T-helper 17 cell (primary cell): ENCODE measurements at regions not wholly inside any gene's neighbourhood (a gene's known extent, or its start where the extent isn't known, plus 50 kb on each side); places are given as distances from the start of the nearest gene placed in this dataset.
"Not testable (repeated sequence)": the region's sequence is repeated elsewhere in the genome, so short reads cannot be mapped to it uniquely, and the experiment has no call there.

Source experiments
- ATAC-seq: fragments of 150-1000 bp; cut with Tn5 transposase; 2 replicates; pipeline ENCODE4 v1.10.0; 2021; ENCODE audit warnings: mild to moderate bottlenecking, moderate library complexity
- DNase-seq, 3 donors: peaks; one replicate each; pipeline versions ENCODE4 v3.0.0 to v3.0.0-alpha.2; 2020 to 2021
- H3K9me3 ChIP-seq: one replicate; pipeline ENCODE4 v1.7.0; 2013; ENCODE audit warnings: low read length, mild to moderate bottlenecking; ENCODE audit not compliant: control insufficient read depth, poor library complexity, severe bottlenecking
- H3K27ac Mint-ChIP-seq: one replicate; pipeline ENCODE4 v1.8.0; 2022; ENCODE audit warnings: mild to moderate bottlenecking, moderate library complexity, mixed read lengths
- H3K27me3 Mint-ChIP-seq: one replicate; pipeline ENCODE4 v1.8.0; 2022; ENCODE audit warnings: mixed read lengths
- H3K36me3 Mint-ChIP-seq: one replicate; pipeline ENCODE4 v1.8.0; 2022; ENCODE audit warnings: low read depth, mixed read lengths
- H3K4me1 Mint-ChIP-seq: one replicate; pipeline ENCODE4 v1.8.0; 2022; ENCODE audit warnings: mild to moderate bottlenecking, mixed read lengths
- H3K4me3 Mint-ChIP-seq: one replicate; pipeline ENCODE4 v1.8.0; 2022; ENCODE audit warnings: mild to moderate bottlenecking, moderate library complexity, mixed read lengths

GRCh38 chr6:114945392-114945791 is 602.6 kb upstream of the HS3ST5 start:
- Mint-ChIP-seq H3K36me3 (no peaks in the 10 kb centered on the region), H3K27me3 (no peaks in the 10 kb centered on the region), H3K4me1 (no peaks in the 10 kb centered on the region), H3K4me3 (no peak overlapping the region), H3K27ac (no peak overlapping the region)
- DNase-seq (no peak), ATAC-seq (no peak)
- no peaks in the 10 kb centered on the region for H3K9me3 ChIP-seq

GRCh38 chr6:114941078-114941477 is 598.3 kb upstream of the HS3ST5 start:
- Mint-ChIP-seq H3K4me1 (no peaks in the 10 kb centered on the region), H3K27ac (no peak overlapping the region), H3K4me3 (no peak overlapping the region), H3K36me3 (no peaks in the 10 kb centered on the region), H3K27me3 (no peaks in the 10 kb centered on the region)
- no peak for DNase-seq
- ATAC-seq, result no peak
- H3K9me3 ChIP-seq, result no peaks in the 10 kb centered on the region

- ATAC-seq (no peak), DNase-seq (no peak)
- H3K4me1 Mint-ChIP-seq, result no peaks in the 10 kb centered on the region
- H3K27me3 Mint-ChIP-seq, result no peaks in the 10 kb centered on the region
- no peak overlapping the region for H3K27ac Mint-ChIP-seq
- no peak overlapping the region for H3K4me3 Mint-ChIP-seq
- no peaks in the 10 kb centered on the region for H3K9me3 ChIP-seq
- no peaks in the 10 kb centered on the region for H3K36me3 Mint-ChIP-seq
Observed at GRCh38 chr6:114940181-114940580, 597.4 kb upstream of the HS3ST5 start.

- no peaks in the 10 kb centered on the region for H3K9me3 ChIP-seq
- Mint-ChIP-seq H3K36me3 (no peaks in the 10 kb centered on the region), H3K27me3 (no peaks in the 10 kb centered on the region), H3K4me1 (no peaks in the 10 kb centered on the region), H3K27ac (no peak overlapping the region), H3K4me3 (no peak overlapping the region)
- ATAC-seq (no peak), DNase-seq (no peak)
Observed at GRCh38 chr6:114939630-114940029, 596.8 kb upstream of the HS3ST5 start.

- Mint-ChIP-seq H3K27me3 (no peaks in the 10 kb centered on the region), H3K4me3 (no peak overlapping the region), H3K4me1 (no peaks in the 10 kb centered on the region), H3K27ac (no peak overlapping the region), H3K36me3 (no peaks in the 10 kb centered on the region)
- H3K9me3 ChIP-seq, result peaks cover 3% of the 10 kb centered on the region
- no peak for DNase-seq
- no peak for ATAC-seq
Observed at GRCh38 chr6:114936080-114936479, 593.3 kb upstream of the HS3ST5 start.

GRCh38 chr6:114934079-114934478 is 591.3 kb upstream of the HS3ST5 start:
- no peaks in the 10 kb centered on the region for H3K36me3 Mint-ChIP-seq
- H3K27ac Mint-ChIP-seq, result no peak overlapping the region
- DNase-seq (no peak), ATAC-seq (no peak)
- H3K4me3 Mint-ChIP-seq, result no peak overlapping the region
- H3K9me3 ChIP-seq, result peaks cover 3% of the 10 kb centered on the region
- H3K27me3 Mint-ChIP-seq, result no peaks in the 10 kb centered on the region
- no peaks in the 10 kb centered on the region for H3K4me1 Mint-ChIP-seq

GRCh38 chr6:114928731-114929130 is 585.9 kb upstream of the HS3ST5 start:
- not testable (repeated sequence) for ATAC-seq, DNase-seq, H3K9me3 ChIP-seq, H3K36me3 Mint-ChIP-seq, H3K27me3 Mint-ChIP-seq, H3K4me1 Mint-ChIP-seq, H3K27ac Mint-ChIP-seq, H3K4me3 Mint-ChIP-seq

- H3K36me3 Mint-ChIP-seq, result no peaks in the 10 kb centered on the region
- H3K4me1 Mint-ChIP-seq, result no peaks in the 10 kb centered on the region
- DNase-seq, result no peak
- H3K4me3 Mint-ChIP-seq, result no peak overlapping the region
- no peaks in the 10 kb centered on the region for H3K9me3 ChIP-seq
- no peak overlapping the region for H3K27ac Mint-ChIP-seq
- H3K27me3 Mint-ChIP-seq, result no peaks in the 10 kb centered on the region
- ATAC-seq, result no peak
Observed at GRCh38 chr6:114906096-114906495, 563.3 kb upstream of the HS3ST5 start.

- ATAC-seq (no peak), DNase-seq (no peak)
- Mint-ChIP-seq H3K27me3 (no peaks in the 10 kb centered on the region), H3K36me3 (no peaks in the 10 kb centered on the region), H3K4me1 (no peaks in the 10 kb centered on the region), H3K27ac (no peak overlapping the region), H3K4me3 (no peak overlapping the region)
- no peaks in the 10 kb centered on the region for H3K9me3 ChIP-seq
Observed at GRCh38 chr6:114897536-114897935, 554.7 kb upstream of the HS3ST5 start.

GRCh38 chr6:114892211-114892610 is 549.4 kb upstream of the HS3ST5 start:
- H3K4me3 Mint-ChIP-seq, result no peak overlapping the region
- H3K27me3 Mint-ChIP-seq, result no peaks in the 10 kb centered on the region
- DNase-seq, result no peak
- no peak for ATAC-seq
- H3K36me3 Mint-ChIP-seq, result no peaks in the 10 kb centered on the region
- no peaks in the 10 kb centered on the region for H3K4me1 Mint-ChIP-seq
- no peak overlapping the region for H3K27ac Mint-ChIP-seq
- H3K9me3 ChIP-seq, result no peaks in the 10 kb centered on the region

- DNase-seq (no peak), ATAC-seq (no peak)
- H3K27ac Mint-ChIP-seq, result no peak overlapping the region
- H3K4me1 Mint-ChIP-seq, result no peaks in the 10 kb centered on the region
- H3K4me3 Mint-ChIP-seq, result no peak overlapping the region
- H3K9me3 ChIP-seq, result no peaks in the 10 kb centered on the region
- no peaks in the 10 kb centered on the region for H3K36me3 Mint-ChIP-seq
- no peaks in the 10 kb centered on the region for H3K27me3 Mint-ChIP-seq
Observed at GRCh38 chr6:114888241-114888640, 545.4 kb upstream of the HS3ST5 start.

- Mint-ChIP-seq H3K27ac (no peak overlapping the region), H3K36me3 (no peaks in the 10 kb centered on the region), H3K4me3 (no peak overlapping the region), H3K4me1 (no peaks in the 10 kb centered on the region), H3K27me3 (no peaks in the 10 kb centered on the region)
- no peaks in the 10 kb centered on the region for H3K9me3 ChIP-seq
- DNase-seq (no peak), ATAC-seq (no peak)
Observed at GRCh38 chr6:114886670-114887436, 544.0 kb upstream of the HS3ST5 start.

GRCh38 chr6:114879693-114880092 is 536.9 kb upstream of the HS3ST5 start:
- H3K27me3 Mint-ChIP-seq, result no peaks in the 10 kb centered on the region
- H3K9me3 ChIP-seq, result no peaks in the 10 kb centered on the region
- H3K4me3 Mint-ChIP-seq, result no peak overlapping the region
- DNase-seq, result no peak
- H3K4me1 Mint-ChIP-seq, result no peaks in the 10 kb centered on the region
- ATAC-seq, result no peak
- no peak overlapping the region for H3K27ac Mint-ChIP-seq
- no peaks in the 10 kb centered on the region for H3K36me3 Mint-ChIP-seq

GRCh38 chr6:114878091-114878490 is 535.3 kb upstream of the HS3ST5 start:
- ATAC-seq (no peak), DNase-seq (no peak)
- Mint-ChIP-seq H3K27me3 (no peaks in the 10 kb centered on the region), H3K36me3 (no peaks in the 10 kb centered on the region), H3K4me1 (no peaks in the 10 kb centered on the region), H3K4me3 (no peak overlapping the region), H3K27ac (no peak overlapping the region)
- no peaks in the 10 kb centered on the region for H3K9me3 ChIP-seq
